ENCODE measurements at regions not wholly inside any gene's neighbourhood (a gene's known extent, or its start where the extent isn't known, plus 50 kb on each side); places are given as distances from the start of the nearest gene placed in this dataset.

DNA sequence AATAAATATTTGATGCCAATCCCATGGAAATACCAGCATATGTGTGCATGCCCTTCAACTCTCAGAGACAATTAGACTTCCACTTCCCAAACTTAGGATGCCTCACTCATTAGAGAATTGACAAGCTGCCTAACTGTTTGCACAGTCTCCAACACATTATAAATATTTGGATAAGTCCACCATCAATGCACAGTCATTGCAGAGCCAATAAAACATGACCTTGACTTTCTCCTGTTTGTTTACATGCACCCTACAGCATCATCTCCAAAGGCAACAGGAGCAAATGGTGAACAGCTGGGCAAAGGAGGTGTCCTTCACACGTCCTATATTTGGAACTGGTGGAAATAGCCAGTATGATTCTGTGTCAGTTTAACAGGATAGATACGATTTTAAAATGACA is 804.4 kb upstream of the RBFOX1 start:
- TF ChIP-seq POLR2A (IDR thresholded peaks at IDR 0.05), result no peak
- TF ChIP-seq, protein P1, sequence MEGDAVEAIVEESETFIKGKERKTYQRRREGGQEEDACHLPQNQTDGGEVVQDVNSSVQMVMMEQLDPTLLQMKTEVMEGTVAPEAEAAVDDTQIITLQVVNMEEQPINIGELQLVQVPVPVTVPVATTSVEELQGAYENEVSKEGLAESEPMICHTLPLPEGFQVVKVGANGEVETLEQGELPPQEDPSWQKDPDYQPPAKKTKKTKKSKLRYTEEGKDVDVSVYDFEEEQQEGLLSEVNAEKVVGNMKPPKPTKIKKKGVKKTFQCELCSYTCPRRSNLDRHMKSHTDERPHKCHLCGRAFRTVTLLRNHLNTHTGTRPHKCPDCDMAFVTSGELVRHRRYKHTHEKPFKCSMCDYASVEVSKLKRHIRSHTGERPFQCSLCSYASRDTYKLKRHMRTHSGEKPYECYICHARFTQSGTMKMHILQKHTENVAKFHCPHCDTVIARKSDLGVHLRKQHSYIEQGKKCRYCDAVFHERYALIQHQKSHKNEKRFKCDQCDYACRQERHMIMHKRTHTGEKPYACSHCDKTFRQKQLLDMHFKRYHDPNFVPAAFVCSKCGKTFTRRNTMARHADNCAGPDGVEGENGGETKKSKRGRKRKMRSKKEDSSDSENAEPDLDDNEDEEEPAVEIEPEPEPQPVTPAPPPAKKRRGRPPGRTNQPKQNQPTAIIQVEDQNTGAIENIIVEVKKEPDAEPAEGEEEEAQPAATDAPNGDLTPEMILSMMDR (IDR thresholded peaks at IDR 0.05), result no peak

All from uterus (tissue), 2 donors.